GM19238 (cell line): ENCODE measurements at regions not wholly inside any gene's neighbourhood (a gene's known extent, or its start where the extent isn't known, plus 50 kb on each side); places are given as distances from the start of the nearest gene placed in this dataset.
A peak's percentile ranks its signal among the peaks of the same experiment; 100 is the strongest.

Experiments
- DNase-seq: peaks from one replicate; pipeline ENCODE4 v3.0.0; 2011; ENCODE audit warnings: low spot score; ENCODE audit not compliant: insufficient read length

GRCh38 chr4:179755322-179755721 lies 2313.1 kb upstream of the AGA start:
- DNase-seq, result no peak

GRCh38 chr4:179757641-179758040 lies 2315.4 kb upstream of the AGA start:
- DNase-seq, result no peak

GRCh38 chr4:179762840-179763239 lies 2320.6 kb upstream of the AGA start:
- DNase-seq, result no peak

GRCh38 chr4:179766938-179767337 lies 2324.7 kb upstream of the AGA start:
- no peak for DNase-seq

GRCh38 chr4:179768996-179769395 lies 2326.8 kb upstream of the AGA start:
- DNase-seq, result no peak

GRCh38 chr4:179797738-179798137 lies 2355.5 kb upstream of the AGA start:
- no peak for DNase-seq

- no peak for DNase-seq
Measured at GRCh38 chr4:179803857-179804256, 2361.6 kb upstream of the AGA start.

- DNase-seq, result no peak
Measured at GRCh38 chr4:179804440-179804839, 2362.2 kb upstream of the AGA start.

GRCh38 chr4:179817317-179817716 lies 2375.1 kb upstream of the AGA start:
- DNase-seq, result no peak

GRCh38 chr4:179823342-179823741 lies 2381.1 kb upstream of the AGA start:
- no peak for DNase-seq

- DNase-seq, result no peak
Measured at GRCh38 chr4:179831274-179831673, 2389.0 kb upstream of the AGA start.

- DNase-seq, result no peak
Measured at GRCh38 chr4:179836179-179837075, 2394.2 kb upstream of the AGA start.

- no peak for DNase-seq
Measured at GRCh38 chr4:179843370-179843769, 2399.8 kb upstream of the TENM3 start.

- DNase-seq, result no peak
Measured at GRCh38 chr4:179855469-179855868, 2387.7 kb upstream of the TENM3 start.

- DNase-seq, result no peak
Measured at GRCh38 chr4:179858221-179858620, 2385.0 kb upstream of the TENM3 start.

- peak; percentile 7 for DNase-seq
Measured at GRCh38 chr4:179867300-179867878, 2375.8 kb upstream of the TENM3 start.

- no peak for DNase-seq
Measured at GRCh38 chr4:179871726-179872125, 2371.5 kb upstream of the TENM3 start.

- DNase-seq, result no peak
Measured at GRCh38 chr4:179872755-179873154, 2370.4 kb upstream of the TENM3 start.

GRCh38 chr4:179880756-179881155 lies 2362.4 kb upstream of the TENM3 start:
- no peak for DNase-seq

- DNase-seq, result no peak
Measured at GRCh38 chr4:179894066-179894778, 2349.0 kb upstream of the TENM3 start.

GRCh38 chr4:179919587-179919986 lies 2323.6 kb upstream of the TENM3 start:
- DNase-seq, result no peak

- DNase-seq, result no peak
Measured at GRCh38 chr4:179927473-179927872, 2315.7 kb upstream of the TENM3 start.
